Esophagus muscularis mucosa (tissue), 4 donors: ENCODE measurements at regions not wholly inside any gene's neighbourhood (a gene's known extent, or its start where the extent isn't known, plus 50 kb on each side); places are given as distances from the start of the nearest gene placed in this dataset.

Experiments
- DNase-seq: peaks from one replicate; pipeline ENCODE4 v3.0.0-alpha.2; 2017; ENCODE audit errors: extremely low spot score
- H3K27ac ChIP-seq, 4 donors: fragments of 200-600 bp; sonication (generic); replicated peaks in 1 of 4; 1 replicate in 3 of 4; 2 replicates in 1 of 4; pipeline ENCODE4 v1.5.1; 2016 to 2019; ENCODE audit warnings: mild to moderate bottlenecking in 1 of 4
- H3K27me3 ChIP-seq, 4 donors: fragments of 200-600 bp; sonication (generic); one replicate each; pipeline versions ENCODE4 v1.5.1 to v1.6.0; 2016 to 2019
- H3K36me3 ChIP-seq, 4 donors: fragments of 200-600 bp; sonication (generic); one replicate each; pipeline ENCODE4 v1.5.1; 2016 to 2019
- H3K4me1 ChIP-seq, 4 donors: fragments of 200-600 bp; sonication (generic); one replicate each; pipeline ENCODE4 v1.5.1; 2016 to 2019
- H3K4me3 ChIP-seq, 4 donors: fragments of 200-600 bp; sonication (generic); 1 replicate in 2 of 4; 2 replicates in 2 of 4; pipeline ENCODE4 v1.5.1; 2016 to 2019; ENCODE audit warnings: mild to moderate bottlenecking in 4 of 4, moderate library complexity in 1 of 4
- H3K9me3 ChIP-seq, 4 donors: fragments of 200-600 bp; sonication (generic); 1 replicate in 3 of 4; 2 replicates in 1 of 4; pipeline ENCODE4 v1.5.1; 2016 to 2019
- EP300 ChIP-seq: sonication (generic); formaldehyde crosslinking; IDR thresholded peaks from one replicate; pipeline ENCODE4 v1.6.1; 2017; ENCODE audit warnings: antibody characterized with exemption
- POLR2A ChIP-seq: fragments of 450-650 bp; IDR thresholded peaks from one replicate; pipeline ENCODE4 v1.6.1; 2017; ENCODE audit warnings: antibody characterized with exemption, moderate library complexity, mild to moderate bottlenecking, low read depth
- POLR2AphosphoS5 ChIP-seq, 2 donors: sonication (generic); formaldehyde crosslinking; IDR thresholded peaks; one replicate each; pipeline ENCODE4 v1.6.1; 2017; ENCODE audit warnings: antibody characterized with exemption in 2 of 2
- WGBS: methylation state at CpG from one replicate; pipeline ENCODE4 v1.1.5; 2018; 5-methylcytosine and 5-hydroxymethylcytosine counted together
- intact Hi-C: fragments of 100-400 bp; cut with DNase I; formaldehyde crosslinking; loops from one replicate; pipeline ENCODE4 v1.15.1; 2023
- TF ChIP-seq, protein P1 (sequence below), 3 experiments: fragments of 200-600 bp in 2 of 3; fragments of 450-650 bp in 1 of 3; sonication (generic) in 2 of 3; IDR thresholded peaks; one replicate each; pipeline ENCODE4 v1.5.1; 2017 to 2019; ENCODE audit warnings: antibody characterized with exemption in 3 of 3, mild to moderate bottlenecking in 2 of 3, moderate library complexity in 1 of 3

DNA sequence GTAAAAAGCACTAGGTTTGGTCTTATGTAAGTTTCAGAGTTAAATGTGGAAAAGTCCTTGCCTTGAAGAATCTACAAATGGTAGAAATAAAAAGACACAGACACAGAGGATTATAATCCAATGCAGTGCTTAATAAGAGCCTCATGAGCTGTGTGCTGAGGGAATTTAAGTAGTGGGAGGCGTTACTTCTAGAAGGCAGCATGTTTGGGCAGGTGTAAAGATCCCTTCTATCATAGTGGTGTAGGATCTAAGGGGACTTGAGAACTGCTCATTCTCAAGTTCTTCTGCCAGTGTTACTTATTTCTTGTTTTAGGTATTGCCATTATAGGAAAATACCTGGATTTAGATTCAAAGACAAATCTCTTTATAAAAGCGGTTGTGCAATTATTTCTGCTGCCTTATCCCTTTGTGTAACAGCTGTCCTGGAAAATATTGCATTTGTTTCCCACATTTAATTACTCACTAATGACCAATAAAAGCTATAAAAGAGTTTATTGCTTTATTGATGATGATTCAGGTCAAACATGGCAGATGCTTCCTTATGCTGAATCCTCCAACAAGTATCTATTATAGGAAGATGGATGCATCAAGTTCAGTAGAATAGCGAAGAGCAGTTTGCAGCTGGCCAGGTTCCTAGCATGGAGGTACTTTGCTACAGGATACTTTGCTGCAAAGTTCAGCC is 132.5 kb upstream of the IVNS1ABP start:
- H3K27ac ChIP-seq = no peak overlapping the region
- H3K9me3 ChIP-seq = no peaks in the 10 kb centered on the region
- H3K4me3 ChIP-seq = no peak overlapping the region
- 98% methylated on average over 3 of the region's 3 CpGs for WGBS
- TF ChIP-seq EP300 = no peak
- TF ChIP-seq POLR2A = no peak
- no peak for TF ChIP-seq POLR2AphosphoS5 (IDR thresholded peaks at IDR 0.05)
- TF ChIP-seq, protein P1, sequence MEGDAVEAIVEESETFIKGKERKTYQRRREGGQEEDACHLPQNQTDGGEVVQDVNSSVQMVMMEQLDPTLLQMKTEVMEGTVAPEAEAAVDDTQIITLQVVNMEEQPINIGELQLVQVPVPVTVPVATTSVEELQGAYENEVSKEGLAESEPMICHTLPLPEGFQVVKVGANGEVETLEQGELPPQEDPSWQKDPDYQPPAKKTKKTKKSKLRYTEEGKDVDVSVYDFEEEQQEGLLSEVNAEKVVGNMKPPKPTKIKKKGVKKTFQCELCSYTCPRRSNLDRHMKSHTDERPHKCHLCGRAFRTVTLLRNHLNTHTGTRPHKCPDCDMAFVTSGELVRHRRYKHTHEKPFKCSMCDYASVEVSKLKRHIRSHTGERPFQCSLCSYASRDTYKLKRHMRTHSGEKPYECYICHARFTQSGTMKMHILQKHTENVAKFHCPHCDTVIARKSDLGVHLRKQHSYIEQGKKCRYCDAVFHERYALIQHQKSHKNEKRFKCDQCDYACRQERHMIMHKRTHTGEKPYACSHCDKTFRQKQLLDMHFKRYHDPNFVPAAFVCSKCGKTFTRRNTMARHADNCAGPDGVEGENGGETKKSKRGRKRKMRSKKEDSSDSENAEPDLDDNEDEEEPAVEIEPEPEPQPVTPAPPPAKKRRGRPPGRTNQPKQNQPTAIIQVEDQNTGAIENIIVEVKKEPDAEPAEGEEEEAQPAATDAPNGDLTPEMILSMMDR (IDR thresholded peaks at IDR 0.05) = no peak
- peaks cover 0 to 4% (median 0%) of the 10 kb centered on the region in 4 donors for H3K4me1 ChIP-seq
- intact Hi-C loops = no loop called here
- no peaks in the 10 kb centered on the region for H3K27me3 ChIP-seq
- DNase-seq = no peak
- H3K36me3 ChIP-seq = no peaks in the 10 kb centered on the region

DNA sequence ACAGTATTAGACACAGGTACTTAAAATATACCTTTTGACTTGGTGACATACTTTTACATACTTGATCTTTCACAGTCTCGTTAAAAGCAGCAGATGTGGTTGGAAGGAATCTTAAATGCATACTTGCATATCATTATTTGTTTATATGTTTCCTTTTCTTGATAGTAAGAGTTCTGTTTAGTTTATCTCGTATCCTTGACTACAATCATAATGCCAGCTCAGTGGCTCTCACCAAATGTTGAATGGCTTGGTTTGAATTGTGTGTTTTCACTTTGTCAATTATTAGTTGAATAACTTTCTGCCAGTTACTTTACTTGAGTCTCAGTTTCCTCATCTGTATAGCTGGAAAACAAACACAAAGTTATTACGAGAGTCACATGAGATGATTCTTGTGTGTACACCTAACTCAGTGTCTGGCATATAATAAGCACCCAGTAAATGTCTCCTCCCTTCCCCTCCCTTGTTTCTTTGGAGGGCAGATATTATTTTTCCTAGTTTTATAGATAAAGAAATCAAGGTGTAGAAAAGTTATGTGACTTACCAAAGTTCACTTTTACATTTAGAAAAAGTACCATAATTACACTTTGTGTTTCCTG is 131.6 kb upstream of the IVNS1ABP start:
- Histone ChIP-seq H3K4me3 (no peak overlapping the region), H3K9me3 (no peaks in the 10 kb centered on the region), H3K27ac (no peak overlapping the region), H3K4me1 (peaks cover 0 to 3% (median 0%) of the 10 kb centered on the region in 4 donors), H3K36me3 (no peaks in the 10 kb centered on the region), H3K27me3 (no peaks in the 10 kb centered on the region)
- TF ChIP-seq, protein P1 (IDR thresholded peaks at IDR 0.05) = no peak
- TF ChIP-seq EP300 = no peak
- 72% methylated on average over 3 of the region's 3 CpGs for WGBS
- intact Hi-C loops = no loop called here
- DNase-seq = no peak

DNA sequence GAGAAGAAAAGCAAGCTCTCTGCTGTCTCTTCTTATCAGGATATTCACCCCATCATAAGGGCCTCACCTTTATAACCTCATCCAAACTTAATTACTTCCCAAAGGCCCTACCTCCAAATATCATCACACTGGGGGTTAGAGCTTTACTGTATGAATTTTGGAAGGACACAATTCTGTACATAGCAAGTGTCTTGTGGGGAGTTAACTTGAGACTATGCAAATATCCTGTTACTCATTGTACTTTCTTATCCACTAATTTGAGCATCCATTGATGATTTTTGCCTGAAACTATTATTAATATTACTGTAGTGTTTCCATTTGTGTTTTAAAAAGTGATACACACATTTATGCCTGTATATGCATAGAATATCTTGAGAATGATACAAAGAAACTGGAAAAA is 129.1 kb upstream of the IVNS1ABP start:
- no peak overlapping the region for H3K27ac ChIP-seq
- intact Hi-C loops = no loop called here

DNA sequence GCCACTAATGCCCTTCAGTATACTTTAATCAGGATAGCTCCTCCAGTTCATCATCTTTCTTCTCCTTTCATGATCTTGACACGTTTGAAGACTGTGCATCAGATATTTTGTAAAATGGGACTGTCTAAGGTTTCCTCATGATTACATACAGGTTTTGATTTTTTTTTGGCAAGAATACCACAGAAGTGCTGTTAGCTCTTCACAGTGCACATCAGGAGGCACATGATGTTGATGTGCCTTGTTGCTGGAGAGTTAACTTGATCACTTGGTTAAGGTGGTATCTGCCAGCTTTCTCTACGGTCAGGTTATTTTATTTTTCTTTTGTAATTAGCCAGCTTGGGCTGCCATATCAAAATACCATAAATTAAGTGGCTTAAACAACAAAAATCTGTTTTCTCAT is 128.6 kb upstream of the IVNS1ABP start:
- TF ChIP-seq EP300 = no peak
- no peak for TF ChIP-seq POLR2A
- no peak for TF ChIP-seq POLR2AphosphoS5 (IDR thresholded peaks at IDR 0.05)
- TF ChIP-seq, protein P1 (IDR thresholded peaks at IDR 0.05) = no peak
- H3K9me3 ChIP-seq = no peaks in the 10 kb centered on the region
- no peak overlapping the region for H3K27ac ChIP-seq
- DNase-seq = no peak
- no peaks in the 10 kb centered on the region for H3K36me3 ChIP-seq
- 84% methylated on average over 2 of the region's 2 CpGs for WGBS
- intact Hi-C loops = no loop called here
- no peak overlapping the region for H3K4me3 ChIP-seq
- no peaks in the 10 kb centered on the region for H3K27me3 ChIP-seq
- H3K4me1 ChIP-seq = peaks cover 0 to 16% (median 10%) of the 10 kb centered on the region in 4 donors

More for the DNA sequence above, 129.1 kb upstream of the IVNS1ABP start:
- no peaks in the 10 kb centered on the region for H3K27me3 ChIP-seq
- DNase-seq = no peak
- TF ChIP-seq EP300 (no peak), POLR2AphosphoS5 (IDR thresholded peaks at IDR 0.05) (no peak), POLR2A (no peak)
- TF ChIP-seq, protein P1 (IDR thresholded peaks at IDR 0.05) = no peak
- no peaks in the 10 kb centered on the region for H3K36me3 ChIP-seq
- no peaks in the 10 kb centered on the region for H3K9me3 ChIP-seq
- H3K4me3 ChIP-seq = no peak overlapping the region
- H3K4me1 ChIP-seq = peaks cover 0 to 11% (median 8%) of the 10 kb centered on the region in 4 donors
